NCI-H774 (cell line): ENCODE measurements at regions not wholly inside any gene's neighbourhood (a gene's known extent, or its start where the extent isn't known, plus 50 kb on each side); places are given as distances from the start of the nearest gene placed in this dataset.
A peak's percentile ranks its signal among the peaks of the same experiment; 100 is the strongest.

Source experiments
- DNase-seq: peaks from one replicate; lab custom pipeline; 2025; lab: John Stamatoyannopoulos, UW

- no peak for DNase-seq
Measured at GRCh38 chr9:80233102-80233843, 661.5 kb downstream of the TLE4 start.

GRCh38 chr9:80231318-80232236 is 659.8 kb downstream of the TLE4 start:
- no peak for DNase-seq

GRCh38 chr9:80223897-80224296 is 652.1 kb downstream of the TLE4 start:
- DNase-seq, result no peak

- DNase-seq, result no peak
Measured at GRCh38 chr9:80222466-80223169, 650.9 kb downstream of the TLE4 start.

GRCh38 chr9:80218328-80218727 is 646.6 kb downstream of the TLE4 start:
- no peak for DNase-seq

GRCh38 chr9:80213613-80214012 is 641.8 kb downstream of the TLE4 start:
- no peak for DNase-seq

- no peak for DNase-seq
Measured at GRCh38 chr9:80208696-80209095, 636.9 kb downstream of the TLE4 start.

- no peak for DNase-seq
Measured at GRCh38 chr9:80204054-80204453, 632.3 kb downstream of the TLE4 start.

GRCh38 chr9:80197661-80198060 is 625.9 kb downstream of the TLE4 start:
- DNase-seq, result no peak

GRCh38 chr9:80191108-80191507 is 619.3 kb downstream of the TLE4 start:
- DNase-seq, result no peak

- no peak for DNase-seq
Measured at GRCh38 chr9:80188579-80188978, 616.8 kb downstream of the TLE4 start.

- DNase-seq, result no peak
Measured at GRCh38 chr9:80185112-80185738, 613.5 kb downstream of the TLE4 start.

- no peak for DNase-seq
Measured at GRCh38 chr9:80177949-80178480, 606.2 kb downstream of the TLE4 start.

GRCh38 chr9:80175286-80176150 is 603.8 kb downstream of the TLE4 start:
- DNase-seq, result peak; percentile 12

GRCh38 chr9:80163889-80164288 is 592.1 kb downstream of the TLE4 start:
- no peak for DNase-seq

- no peak for DNase-seq
Measured at GRCh38 chr9:80158554-80159170, 586.9 kb downstream of the TLE4 start.

GRCh38 chr9:80158131-80158530 is 586.4 kb downstream of the TLE4 start:
- no peak for DNase-seq

- DNase-seq, result no peak
Measured at GRCh38 chr9:80157561-80157983, 585.8 kb downstream of the TLE4 start.

- DNase-seq, result no peak
Measured at GRCh38 chr9:80156756-80157472, 585.1 kb downstream of the TLE4 start.

- DNase-seq, result no peak
Measured at GRCh38 chr9:80156262-80156661, 584.5 kb downstream of the TLE4 start.
